HG03457 (cell line): ENCODE measurements at regions not wholly inside any gene's neighbourhood (a gene's known extent, or its start where the extent isn't known, plus 50 kb on each side); places are given as distances from the start of the nearest gene placed in this dataset.
"Not testable (repeated sequence)": the region's sequence is repeated elsewhere in the genome, so short reads cannot be mapped to it uniquely, and the experiment has no call there.

Experiments
- ATAC-seq: cut with Tn5 transposase; IDR thresholded peaks from one replicate; pipeline ENCODE4 v1.9.1; 2021; ENCODE audit warnings: moderate number of reproducible peaks; ENCODE audit not compliant: unreplicated experiment

- ATAC-seq, result no peak
Observed at GRCh38 chr4:104549736-104550135, 55.0 kb upstream of the CXXC4 start.

GRCh38 chr4:104559502-104559901 lies 64.8 kb upstream of the CXXC4 start:
- ATAC-seq, result no peak

DNA sequence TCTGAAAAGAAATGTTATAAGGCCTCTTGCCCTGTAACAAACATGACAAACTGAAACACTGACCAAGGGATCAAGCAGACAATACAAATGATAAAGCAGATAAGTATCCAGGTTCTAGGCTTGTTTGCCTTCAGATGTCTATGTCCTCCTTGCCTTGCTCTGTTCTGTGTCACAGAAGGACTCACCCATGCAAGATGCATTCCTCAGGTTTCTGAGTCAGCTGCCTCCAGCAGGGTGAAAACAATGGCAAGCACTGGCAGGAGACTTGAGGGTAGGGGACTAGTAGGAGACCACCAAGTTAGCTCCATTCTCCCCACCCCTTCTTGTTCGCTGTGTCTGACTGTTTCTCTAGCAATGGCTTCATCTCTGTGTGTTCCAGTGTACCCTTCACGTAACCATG lies 76.6 kb upstream of the CXXC4 start:
- no peak for ATAC-seq

GRCh38 chr4:104574371-104574770 lies 79.7 kb upstream of the CXXC4 start:
- no peak for ATAC-seq

DNA sequence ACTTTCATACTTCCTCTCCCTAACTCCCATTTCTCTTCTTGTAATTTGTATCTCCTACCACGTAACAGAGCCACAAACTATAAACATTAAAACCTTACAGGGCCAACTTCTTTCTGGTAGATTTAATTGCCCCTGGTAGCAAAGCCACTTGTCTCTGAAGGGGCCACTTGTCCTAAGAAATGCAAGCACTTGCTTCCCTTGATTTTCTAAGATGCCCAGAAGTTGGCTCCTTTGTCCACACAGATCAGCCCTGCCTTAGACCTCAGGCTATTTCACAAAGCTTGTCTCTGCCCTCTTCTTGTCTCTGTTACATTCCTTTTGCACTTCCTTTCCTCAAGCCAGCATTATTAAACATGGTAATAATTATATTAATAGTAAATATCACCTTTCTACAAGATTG lies 80.6 kb upstream of the CXXC4 start:
- ATAC-seq, result no peak

- no peak for ATAC-seq
Observed at GRCh38 chr4:104577405-104577804, 82.7 kb upstream of the CXXC4 start.

GRCh38 chr4:104581476-104581875 lies 86.8 kb upstream of the CXXC4 start:
- ATAC-seq, result not testable (repeated sequence)

GRCh38 chr4:104582056-104582455 lies 87.4 kb upstream of the CXXC4 start:
- ATAC-seq, result not testable (repeated sequence)

DNA sequence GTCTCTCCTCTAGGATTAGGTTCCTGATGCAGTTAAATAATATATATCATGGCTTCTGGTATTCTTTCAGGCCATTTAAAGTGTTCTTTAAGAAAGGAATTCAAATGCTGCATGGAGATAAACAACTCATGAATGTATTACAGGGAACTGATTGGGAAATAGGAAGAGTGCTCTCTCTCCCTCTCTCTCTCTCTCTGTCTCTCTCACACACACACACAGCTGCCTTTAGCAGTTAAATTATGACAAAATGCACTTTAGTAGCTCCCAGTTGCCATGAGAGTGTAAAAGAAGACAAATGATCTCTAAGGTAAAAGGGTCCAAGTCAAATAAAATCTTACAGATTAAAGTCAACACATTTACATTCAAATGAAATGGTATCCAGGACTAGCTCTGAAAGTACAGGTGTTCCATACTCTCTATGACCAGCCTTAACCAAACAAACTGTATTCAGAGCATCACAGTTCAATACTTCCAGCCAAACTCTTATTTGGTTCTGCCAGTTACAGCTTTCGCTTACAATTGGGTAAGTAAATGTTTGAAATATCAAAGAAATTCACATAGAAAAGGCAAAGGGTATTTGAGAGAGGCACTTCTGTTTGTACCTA lies 94.7 kb upstream of the CXXC4 start:
- ATAC-seq, result no peak

DNA sequence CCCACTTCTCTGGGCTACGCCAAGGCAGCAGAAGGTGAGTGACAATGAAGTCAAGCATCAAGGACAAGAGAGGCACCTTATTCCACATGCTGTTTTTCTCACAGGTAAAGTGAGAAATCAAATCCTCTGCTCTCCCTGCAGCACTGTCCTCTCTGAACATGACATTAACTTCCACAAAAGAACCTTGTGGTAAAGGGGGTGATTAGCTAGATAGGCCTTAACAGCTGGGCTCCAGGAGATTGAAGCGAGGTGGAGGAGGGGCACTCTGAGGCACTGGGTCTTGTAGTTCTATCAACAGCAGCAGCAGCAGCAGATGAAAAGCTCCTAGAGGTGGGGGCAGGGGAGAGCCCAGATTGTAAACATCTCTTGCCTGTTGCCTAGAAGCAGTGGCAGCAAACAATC lies 96.8 kb upstream of the CXXC4 start:
- ATAC-seq, result no peak

- no peak for ATAC-seq
Observed at GRCh38 chr4:104592183-104592582, 97.5 kb upstream of the CXXC4 start.

DNA sequence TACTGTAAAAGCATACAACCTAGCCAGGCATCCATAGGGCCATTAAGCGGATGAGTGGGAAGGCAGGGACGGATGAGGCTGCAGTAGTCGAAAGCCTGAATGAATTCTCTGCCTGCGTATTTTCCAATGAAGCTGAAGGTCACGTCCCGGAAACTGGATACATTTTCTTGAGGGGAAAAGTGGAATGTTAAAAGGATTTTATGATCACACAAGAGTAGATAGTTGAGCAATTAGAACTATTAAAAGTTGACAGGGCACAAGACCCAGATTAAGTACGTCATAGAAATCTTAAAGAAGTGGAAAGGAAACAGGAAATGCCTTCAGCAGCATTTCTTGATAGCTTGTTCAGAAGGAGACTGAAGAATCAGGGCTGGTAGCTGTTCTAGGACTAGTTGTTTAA lies 98.3 kb upstream of the CXXC4 start:
- ATAC-seq, result no peak

GRCh38 chr4:104596189-104596588 lies 101.5 kb upstream of the CXXC4 start:
- ATAC-seq, result no peak

- ATAC-seq, result no peak
Observed at GRCh38 chr4:104615496-104615895, 120.8 kb upstream of the CXXC4 start.

DNA sequence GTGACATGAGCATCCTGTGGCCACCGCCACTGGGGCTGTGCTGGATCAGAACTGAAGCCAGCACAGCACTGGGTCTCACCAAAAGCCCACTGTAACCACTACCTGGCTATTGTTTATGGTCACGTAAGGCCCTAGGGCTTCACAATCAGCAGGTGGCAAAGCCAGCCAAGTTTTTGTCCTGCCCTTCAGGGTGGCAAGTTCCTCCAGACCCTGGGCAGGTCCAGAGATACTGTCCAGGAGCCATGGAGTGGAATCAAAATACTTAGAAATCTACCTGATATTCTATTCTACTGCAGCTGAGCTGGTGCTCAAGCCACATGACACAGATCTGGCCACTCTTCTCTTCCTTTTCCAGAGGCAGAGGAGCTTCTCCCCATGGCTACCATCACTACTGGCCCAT lies 121.2 kb upstream of the CXXC4 start:
- ATAC-seq, result no peak

GRCh38 chr4:104616401-104616820 lies 121.7 kb upstream of the CXXC4 start:
- ATAC-seq, result no peak

- no peak for ATAC-seq
Observed at GRCh38 chr4:104625706-104626105, 131.0 kb upstream of the CXXC4 start.

- ATAC-seq, result no peak
Observed at GRCh38 chr4:104629601-104630000, 134.9 kb upstream of the CXXC4 start.

- ATAC-seq, result no peak
Observed at GRCh38 chr4:104630272-104630671, 135.6 kb upstream of the CXXC4 start.

DNA sequence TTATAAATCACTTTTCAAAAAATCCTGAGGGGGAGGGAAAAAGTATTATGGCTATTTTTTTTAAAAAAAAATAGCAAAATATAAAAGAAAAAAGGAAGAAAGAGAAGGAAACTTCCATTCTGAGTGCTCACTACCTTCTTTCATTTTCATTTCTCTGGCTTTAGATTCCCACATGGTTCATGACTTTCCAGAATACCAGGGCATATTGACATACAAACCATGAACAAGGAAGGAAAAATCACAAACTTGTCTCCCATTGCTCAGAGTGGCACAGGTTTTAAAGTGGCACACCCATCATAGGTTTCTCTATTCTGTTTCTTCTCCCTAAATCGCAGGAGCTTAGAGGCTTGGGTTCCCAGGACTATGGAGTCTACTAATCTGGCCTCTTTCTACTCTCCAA lies 136.3 kb upstream of the CXXC4 start:
- no peak for ATAC-seq

DNA sequence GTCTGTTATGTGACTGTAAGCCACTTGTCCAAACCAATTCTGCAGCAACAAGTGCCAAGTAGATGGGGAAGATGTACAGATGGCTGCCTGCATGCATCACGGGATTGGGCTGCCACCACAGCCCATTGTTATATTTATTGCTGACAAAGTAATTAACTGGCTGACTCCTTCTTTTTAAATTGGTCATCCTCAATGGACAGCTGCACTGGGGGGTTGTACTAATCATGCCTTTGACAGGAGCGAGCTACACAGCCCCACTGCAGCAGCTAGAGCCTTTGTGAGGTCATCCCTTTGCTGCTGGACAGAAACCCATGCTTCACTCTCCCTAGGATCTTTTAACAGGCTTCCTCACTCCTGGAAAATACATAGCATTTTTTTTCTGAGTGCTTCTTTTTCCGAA lies 146.7 kb upstream of the CXXC4 start:
- no peak for ATAC-seq

DNA sequence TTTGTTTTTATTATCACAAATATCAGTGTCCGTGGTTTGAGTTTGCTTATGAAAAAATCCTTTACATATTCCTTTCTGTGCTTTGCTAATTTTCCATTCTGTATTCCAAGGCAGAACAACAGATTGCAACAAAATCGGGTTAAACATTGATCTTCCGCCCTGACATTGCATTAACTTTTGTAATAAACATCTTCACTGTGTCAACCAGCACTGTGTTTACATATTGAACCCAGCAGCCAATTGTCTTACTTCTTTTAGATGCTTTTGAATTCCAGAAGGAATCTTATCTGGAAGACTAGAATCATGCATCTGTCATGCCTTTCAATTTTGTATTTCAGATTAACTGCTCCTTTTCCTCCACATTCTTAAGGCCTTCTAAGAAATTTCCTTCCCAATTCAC lies 147.8 kb upstream of the CXXC4 start:
- ATAC-seq, result no peak

- no peak for ATAC-seq
Observed at GRCh38 chr4:104643805-104644204, 149.1 kb upstream of the CXXC4 start.

- no peak for ATAC-seq
Observed at GRCh38 chr4:104649631-104650030, 154.9 kb upstream of the CXXC4 start.
